Activated T-helper 1 cell treated with anti-CD3 and anti-CD28 coated beads, Interleukin-12 subunit alpha, Interleukin-12 subunit beta, Interleukin-2, Interleukin-4 antibody, amounts not matched to agents 30 ng/mL and 10 ng/mL and 1 ng/mL, durations not matched to agents 14 hours and 24 hours and 36 hours (primary cell): ENCODE measurements at regions not wholly inside any gene's neighbourhood (a gene's known extent, or its start where the extent isn't known, plus 50 kb on each side); places are given as distances from the start of the nearest gene placed in this dataset.
"Not testable (repeated sequence)": the region's sequence is repeated elsewhere in the genome, so short reads cannot be mapped to it uniquely, and the experiment has no call there.

Experiments used
- DNase-seq: peaks from one replicate; pipeline ENCODE4 v3.0.0; 2021; ENCODE audit warnings: low spot score
- H3K27ac Mint-ChIP-seq: one replicate; pipeline ENCODE4 v1.8.0; 2021; ENCODE audit warnings: mild to moderate bottlenecking, mixed read lengths
- H3K27me3 Mint-ChIP-seq: one replicate; pipeline ENCODE4 v1.8.0; 2022; ENCODE audit warnings: mild to moderate bottlenecking, moderate library complexity, mixed read lengths; ENCODE audit not compliant: insufficient read depth
- H3K36me3 Mint-ChIP-seq: one replicate; pipeline ENCODE4 v1.8.0; 2021; ENCODE audit warnings: low read depth, mixed read lengths
- H3K4me1 Mint-ChIP-seq: one replicate; pipeline ENCODE4 v1.8.0; 2021; ENCODE audit warnings: low read depth, mixed read lengths
- H3K4me3 Mint-ChIP-seq: one replicate; pipeline ENCODE4 v1.8.0; 2021; ENCODE audit warnings: mild to moderate bottlenecking, moderate library complexity, mixed read lengths
- H3K9me3 Mint-ChIP-seq: one replicate; pipeline ENCODE4 v1.8.0; 2021; ENCODE audit warnings: mixed read lengths
- intact Hi-C: fragments of 100-400 bp; cut with micrococcal nuclease; formaldehyde crosslinking; loops from one replicate; pipeline ENCODE4 v1.15.1; 2024

- peaks cover 12% of the 10 kb centered on the region for H3K4me1 Mint-ChIP-seq
- peaks cover 2% of the 10 kb centered on the region for H3K27me3 Mint-ChIP-seq
- H3K36me3 Mint-ChIP-seq = peaks cover 20% of the 10 kb centered on the region
- DNase-seq = no peak
- H3K9me3 Mint-ChIP-seq = peaks cover 27% of the 10 kb centered on the region
- no peak overlapping the region for H3K27ac Mint-ChIP-seq
- intact Hi-C loops = no loop called here
- no peak overlapping the region for H3K4me3 Mint-ChIP-seq
These were observed 209.3 kb downstream of the PALM2AKAP2 start for GRCh38 chr9:109989296-109989695.

- H3K27me3 Mint-ChIP-seq = peaks cover 2% of the 10 kb centered on the region
- intact Hi-C loops = loop anchor here (5.0 kb wide), 1 partner anchor 52 kb away; no protein-coding TSS in a partner anchor
These were observed 210.5 kb downstream of the PALM2AKAP2 start for GRCh38 chr9:109990541-109990940.

GRCh38 chr9:109992293-109992692, 212.3 kb downstream of the PALM2AKAP2 start:
- Mint-ChIP-seq H3K4me3 (no peak overlapping the region), H3K27me3 (peaks cover 2% of the 10 kb centered on the region), H3K9me3 (peaks cover 45% of the 10 kb centered on the region), H3K4me1 (no peaks in the 10 kb centered on the region), H3K36me3 (peaks cover 30% of the 10 kb centered on the region), H3K27ac (no peak overlapping the region)
- no peak for DNase-seq
- intact Hi-C loops = loop anchor here (5.0 kb wide), 1 partner anchor 50 kb away; no protein-coding TSS in a partner anchor

More at GRCh38 chr9:109990541-109990940, 210.5 kb downstream of the PALM2AKAP2 start:
- Mint-ChIP-seq H3K4me3 (no peak overlapping the region), H3K4me1 (peaks cover 12% of the 10 kb centered on the region), H3K9me3 (peaks cover 40% of the 10 kb centered on the region), H3K36me3 (peaks cover 29% of the 10 kb centered on the region), H3K27ac (no peak overlapping the region)
- no peak for DNase-seq

GRCh38 chr9:109993250-109993978, 213.4 kb downstream of the PALM2AKAP2 start:
- Mint-ChIP-seq H3K27me3 (peaks cover 2% of the 10 kb centered on the region), H3K27ac (no peak overlapping the region)

GRCh38 chr9:109994141-109994540, 213.8 kb downstream of the C9orf152 start:
- DNase-seq = no peak
- intact Hi-C loops = loop anchor here (5.0 kb wide), 1 partner anchor 48 kb away; no protein-coding TSS in a partner anchor
- H3K27ac Mint-ChIP-seq = no peak overlapping the region
- no peak overlapping the region for H3K4me3 Mint-ChIP-seq
- H3K4me1 Mint-ChIP-seq = peaks cover 3% of the 10 kb centered on the region
- H3K27me3 Mint-ChIP-seq = peaks cover 2% of the 10 kb centered on the region
- peaks cover 21% of the 10 kb centered on the region for H3K36me3 Mint-ChIP-seq
- H3K9me3 Mint-ChIP-seq = peaks cover 29% of the 10 kb centered on the region

More at GRCh38 chr9:109993250-109993978, 213.4 kb downstream of the PALM2AKAP2 start:
- intact Hi-C loops = loop anchor here (5.0 kb wide), 1 partner anchor 49 kb away; no protein-coding TSS in a partner anchor
- DNase-seq = no peak
- Mint-ChIP-seq H3K4me3 (no peak overlapping the region), H3K4me1 (peaks cover 3% of the 10 kb centered on the region), H3K9me3 (peaks cover 36% of the 10 kb centered on the region), H3K36me3 (peaks cover 25% of the 10 kb centered on the region)

GRCh38 chr9:109996936-109997580, 210.9 kb downstream of the C9orf152 start:
- intact Hi-C loops = no loop called here
- peaks cover 40% of the 10 kb centered on the region for H3K9me3 Mint-ChIP-seq
- DNase-seq = no peak
- H3K4me3 Mint-ChIP-seq = no peak overlapping the region
- peaks cover 2% of the 10 kb centered on the region for H3K27me3 Mint-ChIP-seq
- peaks cover 25% of the 10 kb centered on the region for H3K36me3 Mint-ChIP-seq
- H3K27ac Mint-ChIP-seq = no peak overlapping the region
- peaks cover 3% of the 10 kb centered on the region for H3K4me1 Mint-ChIP-seq

GRCh38 chr9:109997682-109998081, 210.3 kb downstream of the C9orf152 start:
- H3K4me3 Mint-ChIP-seq = no peak overlapping the region
- H3K27ac Mint-ChIP-seq = no peak overlapping the region
- intact Hi-C loops = no loop called here
- H3K9me3 Mint-ChIP-seq = peaks cover 43% of the 10 kb centered on the region
- peaks cover 24% of the 10 kb centered on the region for H3K36me3 Mint-ChIP-seq
- H3K27me3 Mint-ChIP-seq = peaks cover 3% of the 10 kb centered on the region
- peaks cover 3% of the 10 kb centered on the region for H3K4me1 Mint-ChIP-seq
- no peak for DNase-seq

- peaks cover 38% of the 10 kb centered on the region for H3K4me1 Mint-ChIP-seq
- peaks cover 44% of the 10 kb centered on the region for H3K9me3 Mint-ChIP-seq
- H3K27me3 Mint-ChIP-seq, intact Hi-C loops: not testable (repeated sequence)
- H3K36me3 Mint-ChIP-seq = peaks cover 22% of the 10 kb centered on the region
- H3K27ac Mint-ChIP-seq = peak overlapping the region; percentile 42
- peak; percentile 54 for DNase-seq
- peak overlapping the region; percentile 35 for H3K4me3 Mint-ChIP-seq
These were observed 202.4 kb downstream of the C9orf152 start for GRCh38 chr9:110005521-110005920.

GRCh38 chr9:110006657-110007056, 201.3 kb downstream of the C9orf152 start:
- Mint-ChIP-seq H3K27ac (no peak overlapping the region), H3K4me1 (peaks cover 38% of the 10 kb centered on the region), H3K36me3 (peaks cover 17% of the 10 kb centered on the region), H3K9me3 (peaks cover 36% of the 10 kb centered on the region), H3K4me3 (no peak overlapping the region), H3K27me3 (peaks cover 2% of the 10 kb centered on the region)
- intact Hi-C loops = no loop called here
- no peak for DNase-seq

GRCh38 chr9:110007477-110008270, 200.3 kb downstream of the C9orf152 start:
- intact Hi-C loops = no loop called here
- Mint-ChIP-seq H3K4me3 (no peak overlapping the region), H3K27me3 (peaks cover 3% of the 10 kb centered on the region), H3K36me3 (peaks cover 17% of the 10 kb centered on the region), H3K27ac (no peak overlapping the region), H3K9me3 (peaks cover 29% of the 10 kb centered on the region), H3K4me1 (peaks cover 38% of the 10 kb centered on the region)
- no peak for DNase-seq

GRCh38 chr9:110008663-110009062, 199.3 kb downstream of the C9orf152 start:
- Mint-ChIP-seq H3K36me3 (peaks cover 14% of the 10 kb centered on the region), H3K9me3 (peaks cover 19% of the 10 kb centered on the region), H3K4me1 (peaks cover 38% of the 10 kb centered on the region), H3K27ac (no peak overlapping the region), H3K27me3 (peaks cover 1% of the 10 kb centered on the region), H3K4me3 (no peak overlapping the region)
- intact Hi-C loops = no loop called here
- DNase-seq = no peak

- intact Hi-C loops = no loop called here
- Mint-ChIP-seq H3K36me3 (peaks cover 2% of the 10 kb centered on the region), H3K4me3 (no peak overlapping the region), H3K27ac (no peak overlapping the region), H3K27me3 (peaks cover 1% of the 10 kb centered on the region), H3K4me1 (peaks cover 23% of the 10 kb centered on the region), H3K9me3 (peaks cover 3% of the 10 kb centered on the region)
- DNase-seq = no peak
These were observed 196.2 kb downstream of the C9orf152 start for GRCh38 chr9:110011628-110012320.
